Body of pancreas (tissue), 4 donors: ENCODE measurements at regions not wholly inside any gene's neighbourhood (a gene's known extent, or its start where the extent isn't known, plus 50 kb on each side); places are given as distances from the start of the nearest gene placed in this dataset.

ENCODE experiments used
- ATAC-seq: fragments of 150-250 bp; one replicate; pipeline ENCODE4 v1.9.1; 2016
- DNase-seq, 4 donors: peaks; one replicate each; pipeline ENCODE4 v3.0.0-alpha.2; 2019
- H3K27ac ChIP-seq, 4 donors: fragments of 200-600 bp; sonication (generic); 1 replicate in 3 of 4; 2 replicates in 1 of 4; pipeline versions ENCODE4 v1.5.1 to v1.6.1; 2016 to 2019; ENCODE audit warnings: mild to moderate bottlenecking in 1 of 4, mixed read lengths in 1 of 4, moderate library complexity in 1 of 4
- H3K27me3 ChIP-seq, 2 donors: fragments of 200-600 bp; sonication (generic); one replicate each; pipeline ENCODE4 v1.6.0; 2016; ENCODE audit warnings: mild to moderate bottlenecking in 1 of 2
- H3K36me3 ChIP-seq, 2 donors: fragments of 200-600 bp; sonication (generic); replicated peaks in 1 of 2; 2 replicates each; pipeline ENCODE4 v1.5.1; 2016; ENCODE audit warnings: low read depth in 2 of 2; ENCODE audit not compliant: insufficient read depth in 1 of 2
- H3K4me1 ChIP-seq: fragments of 200-600 bp; sonication (generic); one replicate; pipeline ENCODE4 v1.6.0; 2016
- H3K4me3 ChIP-seq, 2 donors: fragments of 200-600 bp; sonication (generic); 1 replicate in 1 of 2; 2 replicates in 1 of 2; pipeline ENCODE4 v1.5.1; 2016 to 2019
- H3K9me3 ChIP-seq, 3 donors: fragments of 200-600 bp; sonication (generic); 1 replicate in 2 of 3; 2 replicates in 1 of 3; pipeline ENCODE4 v1.5.1; 2016
- POLR2A ChIP-seq, 3 donors: fragments of 450-650 bp; IDR thresholded peaks; one replicate each; pipeline ENCODE4 v1.6.1; 2016; ENCODE audit warnings: antibody characterized with exemption in 3 of 3, mild to moderate bottlenecking in 2 of 3
- WGBS, 2 donors: methylation state at CpG; one replicate each; pipeline ENCODE4 v1.1.5; 2017; 5-methylcytosine and 5-hydroxymethylcytosine counted together
- intact Hi-C: fragments of 100-400 bp; cut with DNase I; formaldehyde crosslinking; loops from one replicate; pipeline ENCODE4 v1.15.1; 2023
- TF ChIP-seq, protein P1 (sequence below), 7 experiments: fragments of 450-650 bp in 4 of 7; fragments of 200-600 bp in 3 of 7; sonication (generic) in 3 of 7; IDR thresholded peaks; one replicate each; pipeline ENCODE4 v1.5.1; 2016 to 2019; ENCODE audit warnings: antibody characterized with exemption in 7 of 7

DNA sequence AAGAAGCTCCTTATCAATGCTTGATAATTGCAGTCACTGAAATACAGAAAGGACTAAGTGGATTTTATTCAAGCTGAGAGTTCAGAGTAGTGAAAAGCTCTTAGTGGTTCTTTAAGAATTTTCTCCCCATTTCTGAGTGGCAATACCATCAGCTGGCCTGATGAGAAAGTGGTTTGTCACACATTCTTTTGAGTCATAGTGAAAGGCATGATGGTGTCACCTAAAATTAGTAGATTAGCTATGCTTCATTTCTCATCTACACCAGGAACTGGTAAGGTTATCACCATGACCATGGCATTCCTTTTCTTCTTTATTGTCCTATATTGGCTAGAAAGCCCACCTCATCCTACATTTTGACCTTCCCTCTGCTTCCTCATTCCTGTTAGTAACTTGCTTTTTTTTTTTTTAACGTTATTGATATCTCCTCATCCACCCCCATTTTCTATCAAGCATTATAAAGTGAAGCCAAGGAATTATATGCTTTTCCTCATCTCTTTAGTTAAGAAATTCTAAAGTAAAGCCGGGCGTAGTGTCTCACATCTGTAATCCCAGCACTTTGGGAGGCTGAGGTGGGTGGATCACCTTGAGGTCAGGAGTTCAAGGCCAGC is 67.4 kb upstream of the LOC128125822 start:
- TF ChIP-seq POLR2A (IDR thresholded peaks at IDR 0.05): no peak
- TF ChIP-seq, protein P1, sequence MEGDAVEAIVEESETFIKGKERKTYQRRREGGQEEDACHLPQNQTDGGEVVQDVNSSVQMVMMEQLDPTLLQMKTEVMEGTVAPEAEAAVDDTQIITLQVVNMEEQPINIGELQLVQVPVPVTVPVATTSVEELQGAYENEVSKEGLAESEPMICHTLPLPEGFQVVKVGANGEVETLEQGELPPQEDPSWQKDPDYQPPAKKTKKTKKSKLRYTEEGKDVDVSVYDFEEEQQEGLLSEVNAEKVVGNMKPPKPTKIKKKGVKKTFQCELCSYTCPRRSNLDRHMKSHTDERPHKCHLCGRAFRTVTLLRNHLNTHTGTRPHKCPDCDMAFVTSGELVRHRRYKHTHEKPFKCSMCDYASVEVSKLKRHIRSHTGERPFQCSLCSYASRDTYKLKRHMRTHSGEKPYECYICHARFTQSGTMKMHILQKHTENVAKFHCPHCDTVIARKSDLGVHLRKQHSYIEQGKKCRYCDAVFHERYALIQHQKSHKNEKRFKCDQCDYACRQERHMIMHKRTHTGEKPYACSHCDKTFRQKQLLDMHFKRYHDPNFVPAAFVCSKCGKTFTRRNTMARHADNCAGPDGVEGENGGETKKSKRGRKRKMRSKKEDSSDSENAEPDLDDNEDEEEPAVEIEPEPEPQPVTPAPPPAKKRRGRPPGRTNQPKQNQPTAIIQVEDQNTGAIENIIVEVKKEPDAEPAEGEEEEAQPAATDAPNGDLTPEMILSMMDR (IDR thresholded peaks at IDR 0.05): no peak
- Histone ChIP-seq H3K27me3 (no peaks in the 10 kb centered on the region), H3K4me1 (peaks cover 14% of the 10 kb centered on the region), H3K4me3 (no peak overlapping the region), H3K27ac (no peak overlapping the region), H3K36me3 (no peaks in the 10 kb centered on the region), H3K9me3 (no peaks in the 10 kb centered on the region)
- intact Hi-C loops: no loop called here
- ATAC-seq (no peak), DNase-seq (no peak)
- 63 to 73% methylated on average over 3 of the region's 3 CpGs for WGBS, 2 donors

DNA sequence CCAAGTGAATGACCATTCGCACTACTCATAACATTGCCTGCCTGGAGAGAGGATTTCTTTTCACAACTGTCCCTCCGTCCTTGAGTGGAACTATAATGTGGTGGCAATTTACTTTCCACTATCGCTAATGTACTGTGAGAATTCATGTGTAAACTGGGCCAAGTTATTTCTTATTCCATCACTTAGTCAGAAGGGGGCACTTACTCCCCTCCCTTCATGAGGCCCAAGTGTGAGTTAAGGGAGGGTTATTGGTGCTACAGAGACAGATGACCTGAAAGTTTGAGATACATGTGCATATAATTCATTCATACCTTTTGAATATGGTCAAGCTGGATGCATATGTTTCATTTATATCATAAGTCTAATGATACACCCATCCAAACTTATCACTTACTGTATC is 65.2 kb upstream of the LOC128125822 start:
- intact Hi-C loops: no loop called here
- DNase-seq: no peak
- peak overlapping the region in 1 of 4 donors; percentile 21 for H3K27ac ChIP-seq
- no peaks in the 10 kb centered on the region for H3K27me3 ChIP-seq
- no peaks in the 10 kb centered on the region for H3K36me3 ChIP-seq
- no peaks in the 10 kb centered on the region for H3K9me3 ChIP-seq
- peaks cover 24% of the 10 kb centered on the region for H3K4me1 ChIP-seq
- TF ChIP-seq POLR2A (IDR thresholded peaks at IDR 0.05): no peak
- TF ChIP-seq, protein P1 (IDR thresholded peaks at IDR 0.05): no peak
- no peak overlapping the region for H3K4me3 ChIP-seq
- 89 to 91% methylated on average over 3 of the region's 3 CpGs for WGBS, 2 donors
- ATAC-seq: no peak

DNA sequence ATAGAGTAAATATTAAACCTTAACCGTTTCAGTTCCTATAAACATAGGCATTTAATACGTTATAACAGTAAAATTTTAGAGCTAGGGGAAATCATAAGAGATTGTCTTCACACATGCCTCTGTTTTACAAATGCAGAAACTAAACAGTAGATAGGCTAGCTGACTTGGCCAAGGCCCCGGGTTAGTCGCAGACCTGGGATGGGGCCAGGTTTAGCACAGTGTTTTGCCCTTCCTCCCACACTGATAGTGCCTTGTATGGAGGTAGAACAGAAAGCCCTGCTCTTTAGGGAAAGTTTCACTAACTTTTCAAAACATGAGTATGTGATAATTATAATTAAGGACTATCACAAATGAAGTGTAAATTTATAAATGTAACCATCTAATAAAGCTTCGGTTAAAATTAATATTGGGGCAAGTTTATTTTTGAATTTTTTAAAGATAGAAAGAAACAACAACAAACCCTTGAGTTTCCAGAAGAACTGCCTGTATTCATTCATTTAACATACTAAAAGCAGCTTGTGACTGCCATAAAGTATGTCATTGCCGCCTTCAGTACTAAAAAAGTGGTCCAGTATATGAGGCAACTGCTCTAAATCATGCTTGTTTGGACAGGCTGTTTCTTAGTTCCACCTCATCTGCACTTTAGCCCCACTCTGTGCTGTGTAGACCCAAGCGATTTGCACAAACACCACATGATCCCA is 62.5 kb upstream of the LOC128125822 start:
- WGBS, 2 donors: 13 to 16% methylated on average over 7 of the region's 7 CpGs
- intact Hi-C loops: no loop called here

GRCh38 chr6:63510353-63510686 is 62.0 kb upstream of the LOC128125822 start:
- TF ChIP-seq POLR2A (IDR thresholded peaks at IDR 0.05): no peak
- TF ChIP-seq, protein P1 (IDR thresholded peaks at IDR 0.05): no peak
- ATAC-seq: no peak
- peaks cover 37% of the 10 kb centered on the region for H3K4me1 ChIP-seq
- peak overlapping the region in 3 of 4 donors; percentile 70 to 77 (median 77) for H3K27ac ChIP-seq
- intact Hi-C loops: no loop called here
- no peaks in the 10 kb centered on the region for H3K27me3 ChIP-seq
- H3K36me3 ChIP-seq: no peaks in the 10 kb centered on the region
- 43 to 44% methylated on average over 2 of the region's 2 CpGs for WGBS, 2 donors
- no peak overlapping the region for H3K4me3 ChIP-seq
- no peaks in the 10 kb centered on the region for H3K9me3 ChIP-seq
- DNase-seq: no peak

More for the DNA sequence above, 62.5 kb upstream of the LOC128125822 start:
- peak; percentile 95 for ATAC-seq
- peak; percentile 85 to 94 (median 90) for DNase-seq
- Histone ChIP-seq H3K36me3 (no peaks in the 10 kb centered on the region), H3K4me1 (peaks cover 32% of the 10 kb centered on the region), H3K4me3 (no peak overlapping the region), H3K27ac (peak overlapping the region; percentile 44 to 77 (median 74)), H3K27me3 (no peaks in the 10 kb centered on the region), H3K9me3 (no peaks in the 10 kb centered on the region)
- TF ChIP-seq POLR2A (IDR thresholded peaks at IDR 0.05): peak in 1 of 3 donors; percentile 11
- TF ChIP-seq, protein P1 (IDR thresholded peaks at IDR 0.05): no peak
